Lower leg skin (tissue), 4 donors: ENCODE measurements at regions not wholly inside any gene's neighbourhood (a gene's known extent, or its start where the extent isn't known, plus 50 kb on each side); places are given as distances from the start of the nearest gene placed in this dataset.

Experiments used
- DNase-seq, 2 donors: peaks; one replicate each; pipeline ENCODE4 v3.0.0-alpha.2; 2019; ENCODE audit warnings: low spot score in 2 of 2
- H3K4me3 ChIP-seq: fragments of 200-600 bp; sonication (generic); 2 replicates; pipeline ENCODE4 v1.5.1; 2017; ENCODE audit warnings: mild to moderate bottlenecking, low read depth; ENCODE audit not compliant: poor library complexity, severe bottlenecking
- POLR2A ChIP-seq, 2 donors: fragments of 450-650 bp; IDR thresholded peaks; one replicate each; pipeline ENCODE4 v1.6.1; 2016 to 2017; ENCODE audit warnings: antibody characterized with exemption in 2 of 2, mild to moderate bottlenecking in 1 of 2, moderate library complexity in 1 of 2
- WGBS, 2 donors: methylation state at CpG; one replicate each; pipeline ENCODE4 v1.1.5; 2018; 5-methylcytosine and 5-hydroxymethylcytosine counted together
- intact Hi-C: fragments of 100-400 bp; cut with DNase I; formaldehyde crosslinking; loops from one replicate; pipeline ENCODE4 v1.15.0; 2023; ENCODE audit warnings: low total_unique reads
- TF ChIP-seq, protein P1 (sequence below), 3 donors: fragments of 450-650 bp; IDR thresholded peaks; one replicate each; pipeline ENCODE4 v1.5.1; 2016; ENCODE audit warnings: antibody characterized with exemption in 3 of 3, mild to moderate bottlenecking in 3 of 3, moderate library complexity in 2 of 3

- no peak overlapping the region for H3K4me3 ChIP-seq
- DNase-seq = no peak
- TF ChIP-seq, protein P1, sequence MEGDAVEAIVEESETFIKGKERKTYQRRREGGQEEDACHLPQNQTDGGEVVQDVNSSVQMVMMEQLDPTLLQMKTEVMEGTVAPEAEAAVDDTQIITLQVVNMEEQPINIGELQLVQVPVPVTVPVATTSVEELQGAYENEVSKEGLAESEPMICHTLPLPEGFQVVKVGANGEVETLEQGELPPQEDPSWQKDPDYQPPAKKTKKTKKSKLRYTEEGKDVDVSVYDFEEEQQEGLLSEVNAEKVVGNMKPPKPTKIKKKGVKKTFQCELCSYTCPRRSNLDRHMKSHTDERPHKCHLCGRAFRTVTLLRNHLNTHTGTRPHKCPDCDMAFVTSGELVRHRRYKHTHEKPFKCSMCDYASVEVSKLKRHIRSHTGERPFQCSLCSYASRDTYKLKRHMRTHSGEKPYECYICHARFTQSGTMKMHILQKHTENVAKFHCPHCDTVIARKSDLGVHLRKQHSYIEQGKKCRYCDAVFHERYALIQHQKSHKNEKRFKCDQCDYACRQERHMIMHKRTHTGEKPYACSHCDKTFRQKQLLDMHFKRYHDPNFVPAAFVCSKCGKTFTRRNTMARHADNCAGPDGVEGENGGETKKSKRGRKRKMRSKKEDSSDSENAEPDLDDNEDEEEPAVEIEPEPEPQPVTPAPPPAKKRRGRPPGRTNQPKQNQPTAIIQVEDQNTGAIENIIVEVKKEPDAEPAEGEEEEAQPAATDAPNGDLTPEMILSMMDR (IDR thresholded peaks at IDR 0.05) = no peak
- no peak for TF ChIP-seq POLR2A (IDR thresholded peaks at IDR 0.05)
- intact Hi-C loops = no loop called here
- WGBS, 2 donors = 84 to 96% methylated on average over 2 of the region's 2 CpGs
These were observed 160.2 kb downstream of the IPMK start for GRCh38 chr10:58107506-58107905.

- 94 to 97% methylated on average over 40 of the region's 40 CpGs for WGBS, 2 donors
- no peak for DNase-seq
- intact Hi-C loops = no loop called here
- TF ChIP-seq, protein P1 (IDR thresholded peaks at IDR 0.05) = no peak
- TF ChIP-seq POLR2A (IDR thresholded peaks at IDR 0.05) = no peak
- no peak overlapping the region for H3K4me3 ChIP-seq
These were observed 161.3 kb downstream of the IPMK start for GRCh38 chr10:58106211-58107035.

GRCh38 chr10:58104351-58104751, 163.3 kb downstream of the IPMK start:
- TF ChIP-seq, protein P1 (IDR thresholded peaks at IDR 0.05) = no peak
- TF ChIP-seq POLR2A (IDR thresholded peaks at IDR 0.05) = no peak
- no peak overlapping the region for H3K4me3 ChIP-seq
- intact Hi-C loops = no loop called here
- DNase-seq = no peak

- H3K4me3 ChIP-seq = no peak overlapping the region
- intact Hi-C loops = no loop called here
- no peak for DNase-seq
- WGBS, 2 donors = 41 to 48% methylated on average over 7 of the region's 7 CpGs
- TF ChIP-seq, protein P1 (IDR thresholded peaks at IDR 0.05) = no peak
- no peak for TF ChIP-seq POLR2A (IDR thresholded peaks at IDR 0.05)
These were observed 164.8 kb downstream of the IPMK start for GRCh38 chr10:58102897-58103296.

GRCh38 chr10:58101682-58102081, 166.0 kb downstream of the IPMK start:
- intact Hi-C loops = no loop called here
- 84 to 85% methylated on average over 1 of the region's 1 CpG for WGBS, 2 donors
- no peak for DNase-seq
- TF ChIP-seq, protein P1 (IDR thresholded peaks at IDR 0.05) = no peak
- no peak for TF ChIP-seq POLR2A (IDR thresholded peaks at IDR 0.05)
- no peak overlapping the region for H3K4me3 ChIP-seq
